BLaER1 (cell line): ENCODE measurements at regions not wholly inside any gene's neighbourhood (a gene's known extent, or its start where the extent isn't known, plus 50 kb on each side); places are given as distances from the start of the nearest gene placed in this dataset.
A peak's percentile ranks its signal among the peaks of the same experiment; 100 is the strongest.
"Not testable (repeated sequence)": the region's sequence is repeated elsewhere in the genome, so short reads cannot be mapped to it uniquely, and the experiment has no call there.

Source experiments
- H3K27ac ChIP-seq: shearing (Covaris generic); formaldehyde crosslinking; 2 replicates; pipeline ENCODE4 v1.8.1; 2022
- H3K27me3 ChIP-seq: shearing (Covaris generic); formaldehyde crosslinking; 2 replicates; pipeline ENCODE4 v1.8.1; 2022
- H3K36me3 ChIP-seq: shearing (Covaris generic); formaldehyde crosslinking; 2 replicates; pipeline ENCODE4 v1.8.1; 2022
- H3K4me1 ChIP-seq: shearing (Covaris generic); formaldehyde crosslinking; 2 replicates; pipeline ENCODE4 v1.8.1; 2022
- H3K4me2 ChIP-seq: shearing (Covaris generic); formaldehyde crosslinking; 2 replicates; pipeline ENCODE4 v1.8.1; 2022
- H3K4me3 ChIP-seq: shearing (Covaris generic); formaldehyde crosslinking; 2 replicates; pipeline ENCODE4 v1.8.1; 2022
- H3K9ac ChIP-seq: shearing (Covaris generic); formaldehyde crosslinking; 2 replicates; pipeline ENCODE4 v1.8.1; 2022
- H3K9me3 ChIP-seq: shearing (Covaris generic); formaldehyde crosslinking; 2 replicates; pipeline ENCODE4 v1.8.1; 2022
- H4K20me1 ChIP-seq: shearing (Covaris generic); formaldehyde crosslinking; 2 replicates; pipeline ENCODE4 v1.8.1; 2022
- Cebpa-rat ChIP-seq: shearing (Covaris generic); IDR thresholded peaks from 2 replicates; pipeline ENCODE4 v1.8.1; 2022

DNA sequence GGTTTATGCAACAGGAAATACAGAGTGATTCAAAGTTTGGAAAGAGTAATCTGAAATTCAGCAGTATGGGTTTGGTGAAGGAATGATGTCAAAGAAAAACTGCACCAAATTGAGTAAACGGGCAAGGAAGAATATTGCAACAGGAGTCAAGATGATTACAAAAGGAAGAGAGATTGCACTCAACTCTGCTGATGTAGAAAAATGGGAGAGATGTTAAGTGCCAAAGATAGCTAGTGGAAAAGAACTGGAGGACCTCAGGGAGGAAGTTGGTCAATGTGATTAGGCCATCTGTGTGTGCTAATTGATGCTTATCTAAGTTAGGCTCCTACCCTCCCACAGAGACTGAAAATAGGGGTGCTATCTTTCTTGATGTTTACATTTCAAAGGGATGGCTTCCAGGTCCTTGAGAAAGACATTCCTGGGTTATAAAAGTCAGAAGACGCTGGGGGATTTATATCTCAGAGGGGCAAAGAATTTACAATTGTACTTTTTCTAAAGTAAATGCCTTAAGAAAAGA is 167.4 kb upstream of the FAM47A start:
- H3K36me3 ChIP-seq = no peaks in the 10 kb centered on the region
- H3K27me3 ChIP-seq = peaks cover 62% of the 10 kb centered on the region
- H3K4me3 ChIP-seq = no peak overlapping the region
- H3K4me1 ChIP-seq = peaks cover 7% of the 10 kb centered on the region; the same call in 1 of the 2 replicates
- no peak overlapping the region for H3K27ac ChIP-seq
- peak overlapping the region; percentile 6; the same call in 1 of the 2 replicates for H3K4me2 ChIP-seq
- no peaks in the 10 kb centered on the region for H4K20me1 ChIP-seq
- H3K9me3 ChIP-seq = peaks cover 13% of the 10 kb centered on the region
- no peak overlapping the region for H3K9ac ChIP-seq
- TF ChIP-seq Cebpa-rat = no peak

- Histone ChIP-seq H4K20me1 (no peaks in the 10 kb centered on the region), H3K27ac (no peak overlapping the region), H3K9me3 (peaks cover 18% of the 10 kb centered on the region), H3K27me3 (peaks cover 75% of the 10 kb centered on the region), H3K4me2 (no peak overlapping the region), H3K4me3 (no peak overlapping the region), H3K4me1 (peaks cover 6% of the 10 kb centered on the region; the same call in 1 of the 2 replicates), H3K36me3 (no peaks in the 10 kb centered on the region), H3K9ac (no peak overlapping the region)
- no peak for TF ChIP-seq Cebpa-rat
Measured at GRCh38 chrX:34294665-34295064, 162.6 kb upstream of the FAM47A start.

DNA sequence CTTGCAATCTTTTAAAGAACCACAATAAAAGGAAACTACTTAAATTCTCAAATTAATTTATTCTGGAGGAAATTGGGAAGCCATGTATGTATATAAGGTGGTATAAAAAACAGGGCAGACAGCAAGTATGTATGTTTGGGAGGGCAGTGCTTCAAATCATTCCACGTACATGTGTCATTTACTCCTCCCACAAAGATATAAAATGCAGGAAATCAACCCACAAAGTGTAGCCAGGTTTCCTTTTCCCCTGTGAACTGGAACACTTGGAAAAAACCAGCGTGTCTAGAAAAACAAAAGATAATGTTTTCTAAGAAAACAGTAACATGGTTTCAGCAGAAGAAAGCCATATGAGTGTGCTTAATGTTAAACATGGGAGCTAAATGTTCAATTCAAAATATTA is 156.7 kb upstream of the FAM47A start:
- Histone ChIP-seq H3K9ac (no peak overlapping the region), H3K4me1 (no peaks in the 10 kb centered on the region), H3K4me2 (no peak overlapping the region), H3K4me3 (no peak overlapping the region), H3K9me3 (no peaks in the 10 kb centered on the region), H3K36me3 (no peaks in the 10 kb centered on the region), H3K27ac (no peak overlapping the region), H4K20me1 (no peaks in the 10 kb centered on the region; the same call in 1 of the 2 replicates), H3K27me3 (peaks cover 85% of the 10 kb centered on the region)
- no peak for TF ChIP-seq Cebpa-rat

GRCh38 chrX:34279866-34280560 is 147.9 kb upstream of the FAM47A start:
- H3K4me2 ChIP-seq = no peak overlapping the region
- no peaks in the 10 kb centered on the region for H3K4me1 ChIP-seq
- H3K36me3 ChIP-seq = no peaks in the 10 kb centered on the region
- no peak overlapping the region for H3K27ac ChIP-seq
- H3K27me3 ChIP-seq = peaks cover 97% of the 10 kb centered on the region
- no peaks in the 10 kb centered on the region for H3K9me3 ChIP-seq
- H3K9ac ChIP-seq = no peak overlapping the region
- no peak overlapping the region for H3K4me3 ChIP-seq
- no peak for TF ChIP-seq Cebpa-rat
- H4K20me1 ChIP-seq = peaks cover 7% of the 10 kb centered on the region; the same call in 1 of the 2 replicates

DNA sequence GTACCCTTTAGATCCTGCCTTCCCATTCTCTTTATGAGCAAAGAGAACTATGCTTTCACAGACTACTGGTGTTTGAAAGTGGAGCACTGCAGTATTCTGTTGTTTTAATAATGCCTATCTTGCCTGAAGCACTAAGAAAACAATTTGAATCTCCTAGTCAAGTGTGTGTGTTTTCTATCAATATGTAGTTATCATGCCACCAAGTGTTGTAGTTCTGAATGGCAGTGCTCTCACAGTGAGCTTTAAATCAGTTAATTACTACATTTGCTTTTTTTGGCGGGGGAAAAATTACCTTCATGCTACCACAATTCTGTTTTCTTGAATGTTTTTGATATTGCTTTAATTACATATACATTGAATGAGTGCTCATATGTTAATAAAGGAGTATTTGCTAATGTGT is 143.6 kb upstream of the FAM47A start:
- H3K9me3 ChIP-seq = no peaks in the 10 kb centered on the region
- no peak overlapping the region for H3K27ac ChIP-seq
- TF ChIP-seq Cebpa-rat = no peak
- no peak overlapping the region for H3K4me2 ChIP-seq
- H4K20me1 ChIP-seq = peaks cover 7% of the 10 kb centered on the region; the same call in 1 of the 2 replicates
- peaks cover 91% of the 10 kb centered on the region for H3K27me3 ChIP-seq
- no peaks in the 10 kb centered on the region for H3K4me1 ChIP-seq
- H3K9ac ChIP-seq = no peak overlapping the region
- no peak overlapping the region for H3K4me3 ChIP-seq
- no peaks in the 10 kb centered on the region for H3K36me3 ChIP-seq

DNA sequence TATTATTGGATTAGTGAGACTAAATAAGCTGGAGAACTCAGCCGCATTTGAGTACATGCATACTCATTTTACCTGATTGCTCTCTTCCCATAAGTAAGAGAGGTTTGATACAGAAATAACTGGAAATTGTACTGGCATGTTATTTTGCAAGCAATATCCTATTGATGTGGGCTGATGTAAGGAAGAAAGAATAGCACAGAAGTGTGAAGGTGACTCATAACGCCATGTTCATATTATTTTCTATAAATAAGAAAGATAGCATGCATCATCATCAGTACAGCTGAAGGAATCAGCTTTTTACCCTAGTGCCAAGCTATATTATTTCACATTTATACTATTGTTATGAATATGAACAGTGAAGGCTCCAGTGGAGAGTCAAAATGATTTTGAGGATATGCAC is 138.3 kb upstream of the FAM47A start:
- Histone ChIP-seq H4K20me1 (no peaks in the 10 kb centered on the region; the same call in 1 of the 2 replicates), H3K4me3 (no peak overlapping the region), H3K27ac (no peak overlapping the region), H3K9ac (no peak overlapping the region), H3K9me3 (no peaks in the 10 kb centered on the region), H3K27me3 (peaks cover 93% of the 10 kb centered on the region), H3K4me2 (no peak overlapping the region), H3K4me1 (no peaks in the 10 kb centered on the region), H3K36me3 (no peaks in the 10 kb centered on the region)
- no peak for TF ChIP-seq Cebpa-rat

DNA sequence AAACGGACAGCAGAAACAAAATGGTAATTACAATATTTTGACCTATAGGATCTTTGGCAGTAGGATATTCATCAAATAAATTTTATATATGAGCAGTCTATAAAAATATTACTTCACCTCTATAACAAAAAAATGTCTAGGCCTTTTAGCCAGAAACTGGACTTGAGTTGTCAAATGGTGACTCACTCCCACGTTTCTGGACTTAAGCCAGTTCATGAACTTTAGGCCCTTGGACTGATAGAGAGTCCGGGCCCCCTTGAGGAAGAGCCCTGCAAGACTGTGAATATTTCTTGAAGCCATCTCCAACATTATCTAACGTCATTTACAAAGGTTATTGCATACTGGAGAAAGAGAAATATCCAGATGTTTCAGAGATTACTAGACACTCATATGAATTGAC is 106.8 kb upstream of the FAM47A start:
- Histone ChIP-seq H3K27ac (no peak overlapping the region), H3K4me3 (no peak overlapping the region), H3K4me1 (no peaks in the 10 kb centered on the region), H3K36me3 (no peaks in the 10 kb centered on the region), H3K4me2 (no peak overlapping the region), H3K9ac (no peak overlapping the region), H3K9me3 (no peaks in the 10 kb centered on the region), H3K27me3 (peaks cover 55% of the 10 kb centered on the region), H4K20me1 (no peaks in the 10 kb centered on the region)
- no peak for TF ChIP-seq Cebpa-rat

GRCh38 chrX:34230156-34230555 is 98.0 kb upstream of the FAM47A start:
- not testable (repeated sequence) for H4K20me1 ChIP-seq, H3K36me3 ChIP-seq, H3K4me2 ChIP-seq, H3K9me3 ChIP-seq, H3K9ac ChIP-seq, H3K4me3 ChIP-seq, H3K4me1 ChIP-seq, H3K27ac ChIP-seq
- H3K27me3 ChIP-seq = peaks cover 59% of the 10 kb centered on the region

- Histone ChIP-seq H3K27me3 (peaks cover 65% of the 10 kb centered on the region), H4K20me1 (no peaks in the 10 kb centered on the region), H3K9me3 (peaks cover 3% of the 10 kb centered on the region; the same call in 1 of the 2 replicates), H3K4me1 (no peaks in the 10 kb centered on the region), H3K4me3 (no peak overlapping the region), H3K27ac (no peak overlapping the region), H3K9ac (no peak overlapping the region), H3K36me3 (no peaks in the 10 kb centered on the region), H3K4me2 (no peak overlapping the region)
- no peak for TF ChIP-seq Cebpa-rat
Measured at GRCh38 chrX:34227804-34228203, 95.7 kb upstream of the FAM47A start.

DNA sequence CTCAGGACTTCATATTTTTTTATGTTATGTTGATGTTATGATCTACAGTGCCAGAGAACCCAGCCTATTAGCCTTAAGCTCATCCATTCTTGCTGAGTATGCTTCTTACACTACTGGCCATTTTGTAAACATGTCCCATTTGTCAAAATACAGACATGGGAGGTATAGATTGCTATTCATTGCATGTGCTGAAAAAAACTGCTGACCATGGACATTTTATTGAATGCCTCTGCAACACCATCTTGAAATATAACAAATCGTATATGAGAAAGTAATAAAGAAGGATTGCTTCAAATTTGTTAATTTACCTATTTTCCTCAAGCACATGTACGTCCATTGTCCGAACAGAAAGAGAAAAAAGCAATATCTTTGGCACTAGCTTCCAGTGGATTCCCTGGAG is 91.5 kb upstream of the FAM47A start:
- H3K27ac ChIP-seq = no peak overlapping the region
- H4K20me1 ChIP-seq = no peaks in the 10 kb centered on the region
- TF ChIP-seq Cebpa-rat = no peak

More for the DNA sequence above, 91.5 kb upstream of the FAM47A start:
- no peak overlapping the region for H3K9ac ChIP-seq
- H3K4me2 ChIP-seq = no peak overlapping the region
- no peak overlapping the region for H3K4me3 ChIP-seq
- H3K4me1 ChIP-seq = no peaks in the 10 kb centered on the region
- H3K9me3 ChIP-seq = peaks cover 3% of the 10 kb centered on the region; the same call in 1 of the 2 replicates
- H3K27me3 ChIP-seq = peaks cover 70% of the 10 kb centered on the region
- no peaks in the 10 kb centered on the region for H3K36me3 ChIP-seq
